ENCODE measurements at regions not wholly inside any gene's neighbourhood (a gene's known extent, or its start where the extent isn't known, plus 50 kb on each side); places are given as distances from the start of the nearest gene placed in this dataset.

- no peaks in the 10 kb centered on the region for H3K4me1 ChIP-seq
- TF ChIP-seq CTCF (IDR thresholded peaks at IDR 0.05), result no peak
- H3K36me3 ChIP-seq, result no peaks in the 10 kb centered on the region
- H3K27ac ChIP-seq, result no peak overlapping the region
- H3K4me3 ChIP-seq, result no peak overlapping the region
- intact Hi-C loops (cut with DNase I), result no loop called here
- H3K27me3 ChIP-seq, result no peaks in the 10 kb centered on the region
- no peak for DNase-seq
- ATAC-seq, result no peak
- no peaks in the 10 kb centered on the region for H3K9me3 ChIP-seq
Observed at GRCh38 chr12:114885501-114885900, 201.5 kb upstream of the TBX3 start.

- no peaks in the 10 kb centered on the region for H3K4me1 ChIP-seq
- ATAC-seq, result no peak
- intact Hi-C loops (cut with DNase I), result no loop called here
- no peaks in the 10 kb centered on the region for H3K9me3 ChIP-seq
- H3K27me3 ChIP-seq, result no peaks in the 10 kb centered on the region
- no peak for TF ChIP-seq CTCF (IDR thresholded peaks at IDR 0.05)
- no peak overlapping the region for H3K4me3 ChIP-seq
- H3K27ac ChIP-seq, result no peak overlapping the region
- DNase-seq, result no peak
- no peaks in the 10 kb centered on the region for H3K36me3 ChIP-seq
Observed at GRCh38 chr12:114884575-114884974, 200.6 kb upstream of the TBX3 start.

GRCh38 chr12:114882083-114882482 is 198.1 kb upstream of the TBX3 start:
- no peak overlapping the region for H3K4me3 ChIP-seq
- H3K36me3 ChIP-seq, result no peaks in the 10 kb centered on the region
- no peak for TF ChIP-seq CTCF (IDR thresholded peaks at IDR 0.05)
- intact Hi-C loops (cut with DNase I), result no loop called here
- ATAC-seq (no peak), DNase-seq (no peak)
- H3K4me1 ChIP-seq, result no peaks in the 10 kb centered on the region
- no peaks in the 10 kb centered on the region for H3K27me3 ChIP-seq
- H3K9me3 ChIP-seq, result no peaks in the 10 kb centered on the region
- H3K27ac ChIP-seq, result no peak overlapping the region

- H3K27ac ChIP-seq, result no peak overlapping the region
- H3K4me1 ChIP-seq, result no peaks in the 10 kb centered on the region
- intact Hi-C loops (cut with DNase I), result no loop called here
- H3K9me3 ChIP-seq, result no peaks in the 10 kb centered on the region
- no peaks in the 10 kb centered on the region for H3K36me3 ChIP-seq
- no peak overlapping the region for H3K4me3 ChIP-seq
- H3K27me3 ChIP-seq, result no peaks in the 10 kb centered on the region
- no peak for DNase-seq
- TF ChIP-seq CTCF (IDR thresholded peaks at IDR 0.05), result no peak
- no peak for ATAC-seq
Observed at GRCh38 chr12:114879354-114879753, 195.4 kb upstream of the TBX3 start.

- Histone ChIP-seq H3K36me3 (no peaks in the 10 kb centered on the region), H3K27me3 (no peaks in the 10 kb centered on the region), H3K4me1 (no peaks in the 10 kb centered on the region), H3K4me3 (no peak overlapping the region), H3K9me3 (no peaks in the 10 kb centered on the region), H3K27ac (no peak overlapping the region)
- ATAC-seq (no peak), DNase-seq (no peak)
- no peak for TF ChIP-seq CTCF (IDR thresholded peaks at IDR 0.05)
- intact Hi-C loops (cut with DNase I), result no loop called here
Observed at GRCh38 chr12:114878781-114879180, 194.8 kb upstream of the TBX3 start.

- TF ChIP-seq CTCF (IDR thresholded peaks at IDR 0.05), result no peak
- Histone ChIP-seq H3K27me3 (no peaks in the 10 kb centered on the region), H3K36me3 (no peaks in the 10 kb centered on the region), H3K27ac (no peak overlapping the region), H3K4me3 (no peak overlapping the region), H3K9me3 (no peaks in the 10 kb centered on the region), H3K4me1 (no peaks in the 10 kb centered on the region)
- intact Hi-C loops (cut with DNase I), result no loop called here
- DNase-seq (no peak), ATAC-seq (no peak)
Observed at GRCh38 chr12:114876968-114877680, 193.1 kb upstream of the TBX3 start.
